ENCODE measurements at regions not wholly inside any gene's neighbourhood (a gene's known extent, or its start where the extent isn't known, plus 50 kb on each side); places are given as distances from the start of the nearest gene placed in this dataset.

DNA sequence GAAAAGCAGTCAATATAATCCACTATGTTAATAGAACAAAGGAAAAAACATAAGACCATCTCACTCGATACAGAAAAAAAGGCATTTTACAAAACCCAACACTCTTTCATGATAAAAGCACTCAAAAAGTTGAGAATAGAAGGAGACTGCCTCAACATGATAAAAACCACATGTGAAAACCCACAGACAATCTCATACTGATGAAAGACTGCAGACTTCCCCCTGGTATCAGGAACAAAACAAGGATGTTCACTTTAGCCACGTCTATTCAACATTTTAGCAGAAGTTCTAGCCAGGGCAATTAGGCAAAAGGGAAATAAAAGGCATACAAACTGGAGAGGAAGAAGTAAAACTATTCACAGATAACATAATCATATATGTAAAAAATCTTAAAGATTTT is 285.9 kb downstream of the EIPR1 start:
- TF ChIP-seq, protein P1, sequence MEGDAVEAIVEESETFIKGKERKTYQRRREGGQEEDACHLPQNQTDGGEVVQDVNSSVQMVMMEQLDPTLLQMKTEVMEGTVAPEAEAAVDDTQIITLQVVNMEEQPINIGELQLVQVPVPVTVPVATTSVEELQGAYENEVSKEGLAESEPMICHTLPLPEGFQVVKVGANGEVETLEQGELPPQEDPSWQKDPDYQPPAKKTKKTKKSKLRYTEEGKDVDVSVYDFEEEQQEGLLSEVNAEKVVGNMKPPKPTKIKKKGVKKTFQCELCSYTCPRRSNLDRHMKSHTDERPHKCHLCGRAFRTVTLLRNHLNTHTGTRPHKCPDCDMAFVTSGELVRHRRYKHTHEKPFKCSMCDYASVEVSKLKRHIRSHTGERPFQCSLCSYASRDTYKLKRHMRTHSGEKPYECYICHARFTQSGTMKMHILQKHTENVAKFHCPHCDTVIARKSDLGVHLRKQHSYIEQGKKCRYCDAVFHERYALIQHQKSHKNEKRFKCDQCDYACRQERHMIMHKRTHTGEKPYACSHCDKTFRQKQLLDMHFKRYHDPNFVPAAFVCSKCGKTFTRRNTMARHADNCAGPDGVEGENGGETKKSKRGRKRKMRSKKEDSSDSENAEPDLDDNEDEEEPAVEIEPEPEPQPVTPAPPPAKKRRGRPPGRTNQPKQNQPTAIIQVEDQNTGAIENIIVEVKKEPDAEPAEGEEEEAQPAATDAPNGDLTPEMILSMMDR (IDR thresholded peaks at IDR 0.05) = no peak
- TF ChIP-seq POLR2A (IDR thresholded peaks at IDR 0.05) = no peak
- TF ChIP-seq EP300 (IDR thresholded peaks at IDR 0.05) = no peak
- no peak for TF ChIP-seq POLR2AphosphoS5 (IDR thresholded peaks at IDR 0.05)
- DNase-seq (ENCODE audit: low spot score in 2 of 2) = no peak
- WGBS = 41% methylated on average over 2 of the region's 2 CpGs
- Histone ChIP-seq H3K36me3 (no peaks in the 10 kb centered on the region), H3K27me3 (no peaks in the 10 kb centered on the region), H3K4me3 (no peak overlapping the region), H3K27ac (no peak overlapping the region), H3K9me3 (peaks cover 12% of the 10 kb centered on the region), H3K4me1 (no peaks in the 10 kb centered on the region)

DNA sequence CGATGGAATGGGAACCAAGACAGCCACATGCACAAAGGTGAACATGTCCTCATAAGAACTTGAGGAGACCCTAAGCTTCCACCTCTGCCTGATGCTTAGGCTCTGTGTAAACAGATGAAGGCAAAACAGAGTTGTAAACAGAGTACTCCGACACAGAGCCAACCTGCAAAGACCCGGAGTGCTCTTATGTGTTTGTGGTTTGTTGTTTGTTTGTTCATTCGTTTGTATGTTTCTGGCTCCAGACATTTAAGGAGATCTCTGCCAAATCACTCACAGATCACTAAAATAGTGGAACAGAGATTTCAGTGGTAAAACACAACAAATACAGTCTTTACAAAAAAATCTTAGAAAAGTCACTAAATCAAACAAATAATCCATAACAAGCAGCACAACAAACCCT is 294.9 kb downstream of the EIPR1 start:
- TF ChIP-seq EP300 (IDR thresholded peaks at IDR 0.05) (no peak), POLR2AphosphoS5 (IDR thresholded peaks at IDR 0.05) (no peak), POLR2A (IDR thresholded peaks at IDR 0.05) (no peak)
- TF ChIP-seq, protein P1 (IDR thresholded peaks at IDR 0.05) = no peak
- 83% methylated on average over 4 of the region's 4 CpGs for WGBS

DNA sequence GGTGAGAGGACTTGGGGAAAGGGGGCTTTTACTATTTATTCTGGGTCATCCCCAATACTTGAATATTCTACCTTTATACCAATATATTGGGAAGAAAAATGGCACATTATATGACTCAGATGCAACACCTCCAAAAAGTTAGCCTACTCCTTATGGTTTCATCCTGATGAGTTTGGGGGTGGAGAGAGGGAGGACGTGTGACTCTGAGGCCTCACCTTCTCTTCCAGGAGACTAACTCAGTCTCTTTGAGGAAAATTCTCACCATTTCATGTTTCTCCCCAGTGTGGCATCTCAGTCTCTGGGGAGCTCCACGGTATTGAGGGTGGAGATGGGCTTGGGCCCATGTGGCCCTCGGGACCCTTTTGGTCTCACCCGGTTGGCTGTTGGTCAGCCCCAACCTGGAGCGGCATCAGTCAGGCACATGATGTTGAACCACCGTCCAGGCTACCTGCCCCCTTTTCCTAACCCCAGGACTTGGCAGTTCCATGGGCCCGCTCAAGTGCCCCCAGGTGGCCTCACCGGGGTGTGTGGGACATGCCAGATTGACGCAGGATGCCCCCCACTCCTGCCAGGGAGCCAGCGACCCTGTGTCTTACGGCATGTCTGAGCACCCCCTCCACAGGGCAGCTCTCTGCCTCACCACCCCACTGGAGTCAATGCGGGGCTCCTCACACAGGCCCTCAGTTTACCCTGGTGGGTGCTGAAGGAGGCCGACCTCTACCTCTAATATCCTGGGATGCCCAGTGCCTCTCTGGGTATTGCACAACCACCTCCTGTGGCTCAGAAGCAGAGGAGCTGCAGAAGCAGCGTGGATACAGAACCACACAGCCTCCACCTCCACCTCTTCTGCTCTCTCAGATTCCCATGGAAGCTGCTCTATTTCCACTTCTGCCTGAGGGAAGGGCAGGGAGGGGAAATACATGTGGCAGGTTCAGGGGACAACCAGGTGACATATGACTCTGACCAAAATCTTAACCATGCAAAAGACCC is 297.4 kb downstream of the EIPR1 start:
- no peak overlapping the region for H3K4me3 ChIP-seq
- H3K4me1 ChIP-seq = no peaks in the 10 kb centered on the region
- H3K27ac ChIP-seq = no peak overlapping the region
- TF ChIP-seq POLR2A (IDR thresholded peaks at IDR 0.05) (no peak), EP300 (IDR thresholded peaks at IDR 0.05) (no peak), POLR2AphosphoS5 (IDR thresholded peaks at IDR 0.05) (no peak)
- TF ChIP-seq, protein P1 (IDR thresholded peaks at IDR 0.05) = no peak
- H3K9me3 ChIP-seq = no peaks in the 10 kb centered on the region
- H3K36me3 ChIP-seq = no peaks in the 10 kb centered on the region
- H3K27me3 ChIP-seq = no peaks in the 10 kb centered on the region
- DNase-seq (ENCODE audit: low spot score in 2 of 2) = peak in 1 of 2 donors; percentile 61
- 83% methylated on average over 7 of the region's 14 CpGs for WGBS

More for the DNA sequence above, 294.9 kb downstream of the EIPR1 start:
- Histone ChIP-seq H3K4me1 (no peaks in the 10 kb centered on the region), H3K36me3 (no peaks in the 10 kb centered on the region), H3K27me3 (no peaks in the 10 kb centered on the region), H3K4me3 (no peak overlapping the region), H3K27ac (no peak overlapping the region), H3K9me3 (no peaks in the 10 kb centered on the region)
- no peak for DNase-seq (ENCODE audit: low spot score in 2 of 2)

DNA sequence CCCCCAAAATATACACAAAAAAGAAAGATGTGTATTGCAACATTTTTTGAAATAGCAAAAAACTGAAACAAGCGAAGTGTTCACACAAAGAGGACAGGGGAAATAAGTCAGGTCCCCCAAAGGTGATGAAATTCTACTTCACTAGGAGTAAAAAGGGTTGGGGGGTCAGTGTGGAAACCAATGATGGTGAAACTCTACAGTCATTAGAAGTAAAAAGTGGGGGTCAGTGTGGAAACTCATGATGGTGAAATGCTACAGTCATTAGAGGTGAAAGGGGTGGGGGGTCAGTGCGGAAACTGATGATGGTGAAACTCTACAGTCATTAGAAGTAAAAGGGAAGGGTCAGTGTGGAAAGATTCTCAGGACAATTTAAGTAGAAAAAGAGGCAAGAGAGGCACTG is 298.2 kb downstream of the EIPR1 start:
- 89% methylated on average over 2 of the region's 2 CpGs for WGBS
- no peak overlapping the region for H3K4me3 ChIP-seq
- no peaks in the 10 kb centered on the region for H3K9me3 ChIP-seq
- H3K4me1 ChIP-seq = no peaks in the 10 kb centered on the region
- no peaks in the 10 kb centered on the region for H3K27me3 ChIP-seq
- H3K36me3 ChIP-seq = no peaks in the 10 kb centered on the region
- no peak for TF ChIP-seq POLR2AphosphoS5 (IDR thresholded peaks at IDR 0.05)
- TF ChIP-seq EP300 (IDR thresholded peaks at IDR 0.05) = no peak
- TF ChIP-seq, protein P1 (IDR thresholded peaks at IDR 0.05) = no peak
- no peak for TF ChIP-seq POLR2A (IDR thresholded peaks at IDR 0.05)
- peak in 1 of 2 donors; percentile 40 for DNase-seq (ENCODE audit: low spot score in 2 of 2)
- H3K27ac ChIP-seq = no peak overlapping the region

DNA sequence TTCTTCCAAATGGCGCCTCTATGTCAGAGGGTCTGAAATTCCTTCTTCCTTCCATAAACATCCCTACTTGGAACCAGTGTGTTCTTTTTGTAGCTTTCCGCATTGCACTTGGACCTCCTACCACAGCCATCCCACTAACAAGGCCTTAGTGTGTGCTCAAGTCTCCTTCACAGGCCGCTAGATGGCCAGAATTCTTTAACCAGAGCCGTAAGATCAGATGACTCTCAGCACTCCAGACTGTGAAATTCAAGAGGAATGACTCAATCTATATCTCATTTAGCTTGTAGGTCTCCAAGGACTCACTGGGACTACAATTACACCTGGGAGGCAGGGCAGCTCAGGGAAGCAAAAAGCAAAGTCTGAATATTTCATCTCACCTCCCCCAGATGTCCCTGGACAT is 298.9 kb downstream of the EIPR1 start:
- TF ChIP-seq, protein P1 (IDR thresholded peaks at IDR 0.05) = no peak
- TF ChIP-seq EP300 (IDR thresholded peaks at IDR 0.05) (no peak), POLR2AphosphoS5 (IDR thresholded peaks at IDR 0.05) (no peak), POLR2A (IDR thresholded peaks at IDR 0.05) (no peak)
- no peaks in the 10 kb centered on the region for H3K4me1 ChIP-seq
- no peak overlapping the region for H3K4me3 ChIP-seq
- no peaks in the 10 kb centered on the region for H3K9me3 ChIP-seq
- no peaks in the 10 kb centered on the region for H3K36me3 ChIP-seq
- H3K27ac ChIP-seq = no peak overlapping the region
- WGBS = 82% methylated on average over 4 of the region's 4 CpGs
- no peak for DNase-seq (ENCODE audit: low spot score in 2 of 2)
- H3K27me3 ChIP-seq = no peaks in the 10 kb centered on the region

Measured in suprapubic skin (tissue), 4 donors.